ENCODE measurements at regions not wholly inside any gene's neighbourhood (a gene's known extent, or its start where the extent isn't known, plus 50 kb on each side); places are given as distances from the start of the nearest gene placed in this dataset.

GRCh38 chr10:78912361-78913218, 156.2 kb upstream of the ZMIZ1 start:
- H3K9me3 ChIP-seq: no peaks in the 10 kb centered on the region
- TF ChIP-seq, protein P1, sequence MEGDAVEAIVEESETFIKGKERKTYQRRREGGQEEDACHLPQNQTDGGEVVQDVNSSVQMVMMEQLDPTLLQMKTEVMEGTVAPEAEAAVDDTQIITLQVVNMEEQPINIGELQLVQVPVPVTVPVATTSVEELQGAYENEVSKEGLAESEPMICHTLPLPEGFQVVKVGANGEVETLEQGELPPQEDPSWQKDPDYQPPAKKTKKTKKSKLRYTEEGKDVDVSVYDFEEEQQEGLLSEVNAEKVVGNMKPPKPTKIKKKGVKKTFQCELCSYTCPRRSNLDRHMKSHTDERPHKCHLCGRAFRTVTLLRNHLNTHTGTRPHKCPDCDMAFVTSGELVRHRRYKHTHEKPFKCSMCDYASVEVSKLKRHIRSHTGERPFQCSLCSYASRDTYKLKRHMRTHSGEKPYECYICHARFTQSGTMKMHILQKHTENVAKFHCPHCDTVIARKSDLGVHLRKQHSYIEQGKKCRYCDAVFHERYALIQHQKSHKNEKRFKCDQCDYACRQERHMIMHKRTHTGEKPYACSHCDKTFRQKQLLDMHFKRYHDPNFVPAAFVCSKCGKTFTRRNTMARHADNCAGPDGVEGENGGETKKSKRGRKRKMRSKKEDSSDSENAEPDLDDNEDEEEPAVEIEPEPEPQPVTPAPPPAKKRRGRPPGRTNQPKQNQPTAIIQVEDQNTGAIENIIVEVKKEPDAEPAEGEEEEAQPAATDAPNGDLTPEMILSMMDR (IDR thresholded peaks at IDR 0.05): no peak
- no peak for DNase-seq
- no peaks in the 10 kb centered on the region for H3K36me3 ChIP-seq
- no peak for ATAC-seq
- H3K4me1 ChIP-seq: no peaks in the 10 kb centered on the region
- no peaks in the 10 kb centered on the region for H3K27me3 ChIP-seq
- H3K4me3 ChIP-seq: no peak overlapping the region
- intact Hi-C loops (cut with DNase I): loop anchor here in 1 of 2 donors (2.0 kb wide), 1 partner anchor 28 kb away; no protein-coding TSS in a partner anchor
- H3K27ac ChIP-seq: no peak overlapping the region

DNA sequence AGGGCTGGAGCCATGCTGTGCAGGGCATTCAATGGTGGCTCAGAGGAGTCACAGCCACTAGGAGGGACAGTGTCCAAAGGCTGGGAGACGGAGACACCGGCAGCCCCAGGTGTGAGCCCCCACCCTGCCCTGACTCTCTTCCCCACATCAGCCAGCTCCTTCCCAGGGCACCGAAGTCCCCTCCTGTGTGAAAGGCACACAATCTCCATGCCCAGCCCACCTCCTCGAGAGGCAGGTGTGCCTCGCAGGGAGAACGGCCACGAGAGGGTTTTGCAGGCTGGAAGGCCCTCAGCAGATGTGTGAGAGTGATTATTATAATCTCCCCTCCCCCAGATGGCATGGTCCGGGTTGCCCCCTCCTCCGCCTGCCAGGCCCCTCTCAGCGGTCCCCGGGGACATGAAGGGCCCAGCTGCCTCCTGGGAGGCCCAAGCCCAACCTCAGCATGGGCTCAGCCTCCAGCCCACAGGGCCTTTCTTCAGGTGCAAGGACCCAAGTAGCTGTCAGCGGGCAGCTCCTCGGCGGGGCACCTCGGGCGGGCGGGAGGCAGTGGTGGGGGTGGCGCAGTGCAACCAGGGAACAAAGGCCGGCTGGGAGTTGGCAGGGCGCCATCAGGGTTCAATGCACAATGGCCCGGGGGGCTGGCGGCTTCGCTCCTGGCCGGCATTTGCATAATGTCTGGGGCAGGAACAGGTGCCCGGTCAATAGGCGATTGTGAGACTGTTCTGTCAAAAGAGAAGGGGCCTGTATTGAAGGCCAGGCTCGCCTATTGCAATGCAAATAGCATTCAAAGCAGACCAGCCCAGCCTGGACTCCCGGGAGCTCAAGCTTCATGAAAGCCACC, 155.3 kb upstream of the ZMIZ1 start:
- DNase-seq (peak in 1 of 4 donors; percentile 55), ATAC-seq (no peak)
- TF ChIP-seq, protein P1 (IDR thresholded peaks at IDR 0.05): no peak
- Histone ChIP-seq H3K9me3 (no peaks in the 10 kb centered on the region), H3K4me3 (no peak overlapping the region), H3K4me1 (no peaks in the 10 kb centered on the region), H3K36me3 (no peaks in the 10 kb centered on the region), H3K27me3 (no peaks in the 10 kb centered on the region), H3K27ac (no peak overlapping the region)
- intact Hi-C loops (cut with DNase I): loop anchor here in 1 of 2 donors (2.0 kb wide), 1 partner anchor 29 kb away; no protein-coding TSS in a partner anchor

GRCh38 chr10:78914060-78914378, 154.7 kb upstream of the ZMIZ1 start:
- intact Hi-C loops (cut with DNase I): no loop called here
- DNase-seq: no peak

DNA sequence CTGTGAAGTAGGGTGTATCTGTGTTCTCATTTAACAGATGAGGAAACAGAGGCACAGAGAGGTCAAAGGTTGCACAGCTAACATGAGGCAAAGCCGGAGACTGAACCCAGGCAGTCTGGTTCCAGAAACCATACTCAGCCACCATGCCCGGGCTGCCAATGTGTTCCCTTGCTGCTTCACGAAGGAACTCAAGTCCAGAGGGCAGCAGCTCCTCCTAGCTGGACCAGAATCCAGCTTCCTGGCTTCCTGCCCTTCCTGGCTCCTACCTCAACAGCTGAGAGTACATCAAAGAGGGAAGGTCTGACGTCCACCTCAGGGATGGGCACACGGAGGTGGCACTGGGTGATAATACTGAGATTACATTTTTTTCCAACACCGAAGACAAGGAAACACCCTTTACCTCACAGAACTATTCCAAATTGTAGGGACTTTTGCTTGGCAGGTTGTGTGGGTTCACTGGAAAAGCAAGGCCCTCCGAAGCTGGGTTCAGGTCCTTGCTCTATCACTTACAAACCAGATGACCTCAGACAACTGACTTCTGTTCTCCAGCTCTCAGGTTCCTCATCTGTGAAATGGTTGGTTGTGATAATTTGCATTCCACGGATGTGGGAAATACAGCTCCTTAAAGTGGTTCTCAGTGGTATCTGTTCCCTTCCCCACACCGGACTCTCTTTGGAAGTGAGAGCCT, 154.1 kb upstream of the ZMIZ1 start:
- Histone ChIP-seq H3K4me3 (no peak overlapping the region), H3K27me3 (no peaks in the 10 kb centered on the region), H3K9me3 (no peaks in the 10 kb centered on the region), H3K36me3 (no peaks in the 10 kb centered on the region), H3K4me1 (no peaks in the 10 kb centered on the region), H3K27ac (no peak overlapping the region)
- ATAC-seq: no peak
- TF ChIP-seq, protein P1 (IDR thresholded peaks at IDR 0.05): no peak
- intact Hi-C loops (cut with DNase I): no loop called here
- no peak for DNase-seq

More at GRCh38 chr10:78914060-78914378, 154.7 kb upstream of the ZMIZ1 start:
- H3K9me3 ChIP-seq: no peaks in the 10 kb centered on the region
- H3K27ac ChIP-seq: no peak overlapping the region
- H3K4me3 ChIP-seq: no peak overlapping the region
- TF ChIP-seq, protein P1 (IDR thresholded peaks at IDR 0.05): no peak
- no peaks in the 10 kb centered on the region for H3K4me1 ChIP-seq
- no peaks in the 10 kb centered on the region for H3K36me3 ChIP-seq
- no peak for ATAC-seq
- H3K27me3 ChIP-seq: no peaks in the 10 kb centered on the region

- DNase-seq (no peak), ATAC-seq (no peak)
- Histone ChIP-seq H3K27me3 (no peaks in the 10 kb centered on the region), H3K36me3 (no peaks in the 10 kb centered on the region), H3K4me3 (no peak overlapping the region), H3K9me3 (no peaks in the 10 kb centered on the region), H3K27ac (no peak overlapping the region), H3K4me1 (no peaks in the 10 kb centered on the region)
- intact Hi-C loops (cut with DNase I): no loop called here
- TF ChIP-seq, protein P1 (IDR thresholded peaks at IDR 0.05): no peak
Observed at GRCh38 chr10:78915190-78915518, 153.6 kb upstream of the ZMIZ1 start.

Data from left lung (tissue), 4 donors.